ENCODE measurements at regions not wholly inside any gene's neighbourhood (a gene's known extent, or its start where the extent isn't known, plus 50 kb on each side); places are given as distances from the start of the nearest gene placed in this dataset.
"Not testable (repeated sequence)": the region's sequence is repeated elsewhere in the genome, so short reads cannot be mapped to it uniquely, and the experiment has no call there.

GRCh38 chr12:59322473-59322872, 273.4 kb upstream of the SLC16A7 start:
- H3K4me1 ChIP-seq (ENCODE audit: insufficient read depth, insufficient read length): no peaks in the 10 kb centered on the region
- H3K27me3 ChIP-seq (ENCODE audit: insufficient read depth, insufficient read length): no peaks in the 10 kb centered on the region
- no peak overlapping the region for H3K4me3 ChIP-seq (ENCODE audit: insufficient read length, low read depth)
- no peak overlapping the region for H3K9ac ChIP-seq (ENCODE audit: insufficient read length, low read depth)
- peaks cover 8% of the 10 kb centered on the region; the same call in 1 of the 2 replicates for H3K9me3 ChIP-seq (ENCODE audit: insufficient read depth, low read length)
- TF ChIP-seq YY1 (IDR thresholded peaks at IDR 0.05; ENCODE audit: insufficient read depth, insufficient read length) (no peak), SUZ12 (IDR thresholded peaks at IDR 0.05; ENCODE audit: extremely low read depth, insufficient read depth, insufficient read length) (no peak), ZNF274 (IDR thresholded peaks at IDR 0.05; ENCODE audit: low read depth, low read length) (no peak)
- DNase-seq (ENCODE audit: low read depth, low spot score): no peak
- peaks cover 3% of the 10 kb centered on the region for H3K36me3 ChIP-seq (ENCODE audit: insufficient read depth, insufficient read length, low read length)

- H3K36me3 ChIP-seq (ENCODE audit: insufficient read depth, insufficient read length, low read length): peaks cover 3% of the 10 kb centered on the region
- DNase-seq (ENCODE audit: low read depth, low spot score): no peak
- H3K27me3 ChIP-seq (ENCODE audit: insufficient read depth, insufficient read length): no peaks in the 10 kb centered on the region
- TF ChIP-seq ZNF274 (IDR thresholded peaks at IDR 0.05; ENCODE audit: low read depth, low read length) (no peak), YY1 (IDR thresholded peaks at IDR 0.05; ENCODE audit: insufficient read depth, insufficient read length) (no peak), SUZ12 (IDR thresholded peaks at IDR 0.05; ENCODE audit: extremely low read depth, insufficient read depth, insufficient read length) (no peak)
- no peaks in the 10 kb centered on the region for H3K4me1 ChIP-seq (ENCODE audit: insufficient read depth, insufficient read length)
- peaks cover 8% of the 10 kb centered on the region; the same call in 1 of the 2 replicates for H3K9me3 ChIP-seq (ENCODE audit: insufficient read depth, low read length)
- H3K4me3 ChIP-seq (ENCODE audit: insufficient read length, low read depth): no peak overlapping the region
- no peak overlapping the region for H3K9ac ChIP-seq (ENCODE audit: insufficient read length, low read depth)
Observed at GRCh38 chr12:59321278-59321677, 274.6 kb upstream of the SLC16A7 start.

- Histone ChIP-seq H3K4me1 (ENCODE audit: insufficient read depth, insufficient read length) (no peaks in the 10 kb centered on the region), H3K27me3 (ENCODE audit: insufficient read depth, insufficient read length) (no peaks in the 10 kb centered on the region), H3K36me3 (ENCODE audit: insufficient read depth, insufficient read length, low read length) (peaks cover 3% of the 10 kb centered on the region), H3K9ac (ENCODE audit: insufficient read length, low read depth) (no peak overlapping the region), H3K9me3 (ENCODE audit: insufficient read depth, low read length) (peaks cover 8% of the 10 kb centered on the region; the same call in 1 of the 2 replicates), H3K4me3 (ENCODE audit: insufficient read length, low read depth) (no peak overlapping the region)
- no peak for DNase-seq (ENCODE audit: low read depth, low spot score)
- no peak for TF ChIP-seq ZNF274 (IDR thresholded peaks at IDR 0.05; ENCODE audit: low read depth, low read length)
- TF ChIP-seq SUZ12 (IDR thresholded peaks at IDR 0.05; ENCODE audit: extremely low read depth, insufficient read depth, insufficient read length): no peak
- no peak for TF ChIP-seq YY1 (IDR thresholded peaks at IDR 0.05; ENCODE audit: insufficient read depth, insufficient read length)
Observed at GRCh38 chr12:59320112-59320511, 275.7 kb upstream of the SLC16A7 start.

DNA sequence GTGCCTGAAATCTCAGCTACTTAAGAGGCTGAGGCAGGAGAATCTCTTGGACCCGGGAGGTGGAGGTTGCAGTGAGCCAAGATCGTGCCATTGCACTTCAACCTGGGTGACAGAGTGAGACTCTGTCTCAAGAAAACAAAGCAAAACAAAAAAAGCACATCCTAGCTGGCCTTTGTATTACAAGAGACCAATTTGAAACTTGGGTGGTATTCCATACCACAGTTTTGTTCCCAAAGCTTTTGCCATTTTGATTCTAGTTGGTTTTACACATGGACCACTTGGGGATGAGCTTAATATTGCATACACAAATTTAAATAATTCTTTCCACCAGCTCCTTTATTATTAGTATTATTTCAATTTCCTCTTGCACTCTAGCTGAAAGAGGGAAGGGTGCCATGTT, 276.9 kb upstream of the SLC16A7 start:
- DNase-seq (ENCODE audit: low read depth, low spot score): no peak
- H3K27me3 ChIP-seq (ENCODE audit: insufficient read depth, insufficient read length): no peaks in the 10 kb centered on the region
- no peak overlapping the region for H3K9ac ChIP-seq (ENCODE audit: insufficient read length, low read depth)
- H3K9me3 ChIP-seq (ENCODE audit: insufficient read depth, low read length): peaks cover 8% of the 10 kb centered on the region; the same call in 1 of the 2 replicates
- peaks cover 3% of the 10 kb centered on the region for H3K36me3 ChIP-seq (ENCODE audit: insufficient read depth, insufficient read length, low read length)
- TF ChIP-seq ZNF274 (IDR thresholded peaks at IDR 0.05; ENCODE audit: low read depth, low read length) (no peak), SUZ12 (IDR thresholded peaks at IDR 0.05; ENCODE audit: extremely low read depth, insufficient read depth, insufficient read length) (no peak), YY1 (IDR thresholded peaks at IDR 0.05; ENCODE audit: insufficient read depth, insufficient read length) (no peak)
- H3K4me3 ChIP-seq (ENCODE audit: insufficient read length, low read depth): no peak overlapping the region
- H3K4me1 ChIP-seq (ENCODE audit: insufficient read depth, insufficient read length): no peaks in the 10 kb centered on the region

DNA sequence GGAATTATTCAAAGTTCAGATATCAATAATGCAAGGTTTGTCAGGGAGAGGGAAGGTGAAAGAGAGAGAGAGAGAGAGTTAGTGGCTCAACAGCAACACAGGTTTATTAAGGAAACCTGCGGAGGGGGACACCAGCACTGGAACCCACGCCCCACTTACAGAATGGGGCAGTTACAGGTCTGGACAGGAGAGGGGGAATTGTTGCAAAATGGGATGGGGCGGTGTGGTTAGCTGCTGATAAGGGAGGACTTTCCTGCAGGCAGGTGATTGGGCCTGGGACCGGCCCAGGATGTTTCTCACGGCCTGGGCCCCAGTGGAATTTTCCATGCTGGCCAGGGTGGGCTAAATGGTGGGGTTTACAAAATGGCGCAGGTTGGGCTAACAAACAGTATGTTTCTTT, 278.2 kb upstream of the SLC16A7 start:
- Histone ChIP-seq H3K9ac (ENCODE audit: insufficient read length, low read depth) (no peak overlapping the region), H3K36me3 (ENCODE audit: insufficient read depth, insufficient read length, low read length) (peaks cover 3% of the 10 kb centered on the region), H3K4me3 (ENCODE audit: insufficient read length, low read depth) (no peak overlapping the region), H3K9me3 (ENCODE audit: insufficient read depth, low read length) (peaks cover 3% of the 10 kb centered on the region; the same call in 1 of the 2 replicates), H3K27me3 (ENCODE audit: insufficient read depth, insufficient read length) (no peaks in the 10 kb centered on the region), H3K4me1 (ENCODE audit: insufficient read depth, insufficient read length) (no peaks in the 10 kb centered on the region)
- DNase-seq (ENCODE audit: low read depth, low spot score): no peak
- TF ChIP-seq YY1 (IDR thresholded peaks at IDR 0.05; ENCODE audit: insufficient read depth, insufficient read length) (no peak), ZNF274 (IDR thresholded peaks at IDR 0.05; ENCODE audit: low read depth, low read length) (no peak), SUZ12 (IDR thresholded peaks at IDR 0.05; ENCODE audit: extremely low read depth, insufficient read depth, insufficient read length) (no peak)

GRCh38 chr12:59316938-59317337, 278.9 kb upstream of the SLC16A7 start:
- no peaks in the 10 kb centered on the region for H3K4me1 ChIP-seq (ENCODE audit: insufficient read depth, insufficient read length)
- H3K27me3 ChIP-seq (ENCODE audit: insufficient read depth, insufficient read length): no peaks in the 10 kb centered on the region
- H3K36me3 ChIP-seq (ENCODE audit: insufficient read depth, insufficient read length, low read length): no peaks in the 10 kb centered on the region
- no peak overlapping the region for H3K9ac ChIP-seq (ENCODE audit: insufficient read length, low read depth)
- H3K4me3 ChIP-seq (ENCODE audit: insufficient read length, low read depth): no peak overlapping the region
- DNase-seq (ENCODE audit: low read depth, low spot score): no peak
- TF ChIP-seq YY1 (IDR thresholded peaks at IDR 0.05; ENCODE audit: insufficient read depth, insufficient read length) (no peak), SUZ12 (IDR thresholded peaks at IDR 0.05; ENCODE audit: extremely low read depth, insufficient read depth, insufficient read length) (no peak), ZNF274 (IDR thresholded peaks at IDR 0.05; ENCODE audit: low read depth, low read length) (no peak)
- peaks cover under 1% of the 10 kb centered on the region; the same call in 1 of the 2 replicates for H3K9me3 ChIP-seq (ENCODE audit: insufficient read depth, low read length)

DNA sequence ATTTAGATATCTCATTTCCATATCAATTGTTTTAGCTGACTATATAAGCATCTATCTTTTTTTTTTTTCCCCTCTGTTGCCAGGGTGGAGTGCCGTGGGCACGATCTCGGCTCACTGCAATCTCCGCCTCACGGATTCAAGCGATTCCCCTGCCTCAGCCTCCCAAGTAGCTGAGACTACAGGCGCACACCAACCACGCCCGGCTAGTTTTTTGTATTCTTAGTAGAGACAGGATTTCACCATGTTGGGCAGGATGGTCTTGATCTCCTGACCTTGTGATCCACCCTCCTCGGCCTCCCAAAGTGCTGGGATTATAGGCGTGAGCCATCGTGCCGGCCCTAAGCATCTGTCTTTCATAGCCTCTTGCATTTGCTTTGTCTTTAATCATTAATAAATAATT, 279.5 kb upstream of the SLC16A7 start:
- not testable (repeated sequence) for H3K4me3 ChIP-seq (ENCODE audit: insufficient read length, low read depth); H3K4me1 ChIP-seq (ENCODE audit: insufficient read depth, insufficient read length); H3K36me3 ChIP-seq (ENCODE audit: insufficient read depth, insufficient read length, low read length); H3K27me3 ChIP-seq (ENCODE audit: insufficient read depth, insufficient read length); H3K9ac ChIP-seq (ENCODE audit: insufficient read length, low read depth); DNase-seq (ENCODE audit: low read depth, low spot score); H3K9me3 ChIP-seq (ENCODE audit: insufficient read depth, low read length)

- no peak for TF ChIP-seq SUZ12 (IDR thresholded peaks at IDR 0.05; ENCODE audit: extremely low read depth, insufficient read depth, insufficient read length)
- no peak for TF ChIP-seq YY1 (IDR thresholded peaks at IDR 0.05; ENCODE audit: insufficient read depth, insufficient read length)
- TF ChIP-seq ZNF274 (IDR thresholded peaks at IDR 0.05; ENCODE audit: low read depth, low read length): no peak
- Histone ChIP-seq H3K4me3 (ENCODE audit: insufficient read length, low read depth) (no peak overlapping the region), H3K9me3 (ENCODE audit: insufficient read depth, low read length) (peaks cover 11% of the 10 kb centered on the region; the same call in 1 of the 2 replicates), H3K4me1 (ENCODE audit: insufficient read depth, insufficient read length) (no peaks in the 10 kb centered on the region), H3K9ac (ENCODE audit: insufficient read length, low read depth) (no peak overlapping the region), H3K36me3 (ENCODE audit: insufficient read depth, insufficient read length, low read length) (no peaks in the 10 kb centered on the region), H3K27me3 (ENCODE audit: insufficient read depth, insufficient read length) (no peaks in the 10 kb centered on the region)
- DNase-seq (ENCODE audit: low read depth, low spot score): no peak
Observed at GRCh38 chr12:59314209-59314608, 281.6 kb upstream of the SLC16A7 start.

Data from NT2/D1 (cell line).